ENCODE measurements at regions not wholly inside any gene's neighbourhood (a gene's known extent, or its start where the extent isn't known, plus 50 kb on each side); places are given as distances from the start of the nearest gene placed in this dataset.

DNA sequence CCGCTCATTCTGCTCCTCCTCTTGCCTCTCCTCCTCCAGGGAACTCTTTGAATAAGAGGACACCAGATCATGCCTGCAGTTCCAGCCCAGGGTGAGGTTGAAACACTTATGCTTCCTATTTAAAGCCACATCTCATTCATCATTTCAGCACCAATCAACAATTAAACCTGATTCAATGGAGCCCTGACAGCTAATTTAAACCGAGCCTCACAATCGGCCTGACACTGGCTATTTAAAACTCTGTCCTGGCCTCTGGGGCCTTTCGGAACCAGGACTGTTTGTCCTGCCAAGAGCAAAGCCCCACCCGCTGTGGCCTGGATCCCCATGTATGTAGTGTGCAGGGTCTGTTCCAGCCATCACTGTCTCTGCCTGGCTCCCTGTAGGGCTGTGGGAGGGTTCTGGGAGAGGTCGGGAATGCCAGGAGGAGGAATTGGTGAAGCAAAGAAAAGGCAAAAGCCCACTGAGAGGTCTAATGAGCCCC, 97.4 kb downstream of the MCFD2 start:
- CTCF ChIA-PET (ENCODE audit: low intra/inter-chr PET ratio, low total read pairs): no interaction called here
- no peak for TF ChIP-seq ZNF7 (CRISPR knock-in tag; IDR thresholded peaks at IDR 0.05)
- TF ChIP-seq FOXP1 (IDR thresholded peaks at IDR 0.05): no peak
- TF ChIP-seq FOXP1 (CRISPR knock-in tag; IDR thresholded peaks at IDR 0.05): no peak
- TF ChIP-seq ZNF570 (CRISPR knock-in tag; IDR thresholded peaks at IDR 0.05; ENCODE audit: borderline replicate concordance): no peak
- no peak for TF ChIP-seq LCORL (IDR thresholded peaks at IDR 0.05)
- no peak for TF ChIP-seq LCORL (CRISPR knock-in tag; IDR thresholded peaks at IDR 0.05)
- TF ChIP-seq CENPT (CRISPR knock-in tag; IDR thresholded peaks at IDR 0.05; ENCODE audit: low read depth): no peak
- no peak for TF ChIP-seq RBM22 (optimal IDR thresholded peaks at IDR 0.05; ENCODE audit: low read length)
- H3K9ac ChIP-seq (ENCODE audit: insufficient read depth, low read depth, low read length): no peak overlapping the region
- in situ Hi-C loops (cut with HindIII; ENCODE audit: extremely low pct_ligation_motif_present, low pct_unique_long_range_greater_than_20kb) (no loop called here), intact Hi-C loops (cut with micrococcal nuclease; ENCODE audit: unreplicated experiment) (no loop called here)
- H4K20me1 ChIP-seq (ENCODE audit: insufficient read depth, low read length): no peaks in the 10 kb centered on the region
- no peaks in the 10 kb centered on the region for H3K9me3 ChIP-seq (ENCODE audit: low read length)
- no peak overlapping the region for H2AFZ ChIP-seq (ENCODE audit: low read length)
- H3K27ac ChIP-seq (ENCODE audit: extremely low read length, insufficient read depth, low read length): no peak overlapping the region
- H3K27me3 ChIP-seq (ENCODE audit: control insufficient read depth in 1 of 2, insufficient read depth in 2 of 2, low read length in 2 of 2): peaks cover 0 to 15% of the 10 kb centered on the region in 2 experiments; a peak in 4 of 5 replicates
- peaks cover 10% of the 10 kb centered on the region for H3K4me1 ChIP-seq (ENCODE audit: insufficient read depth, low read length)
- H3K4me2 ChIP-seq (ENCODE audit: low read depth, low read length): no peak overlapping the region
- H3K79me2 ChIP-seq (ENCODE audit: insufficient read depth, low read length): no peaks in the 10 kb centered on the region
- FAIRE-seq: no peak
- no peak overlapping the region for H3K4me3 ChIP-seq (replicated peaks in 1 of 3; ENCODE audit: insufficient read depth in 1 of 3, low read depth in 2 of 3, low read length in 3 of 3)
- no peaks in the 10 kb centered on the region for H3K36me3 ChIP-seq (replicated peaks in 1 of 2; ENCODE audit: control insufficient read depth in 1 of 2, insufficient read depth in 2 of 2, low read length in 2 of 2)
- no TSS peak for BruUV-seq (replicated peaks)
- POLR2A ChIA-PET: no interaction called here
- no peak for DNase-seq (ENCODE audit: low spot score)
- no peak for ATAC-seq
- WGBS (ENCODE audit: low lambda C conversion rate): 35% methylated on average over 6 of the region's 6 CpGs

DNA sequence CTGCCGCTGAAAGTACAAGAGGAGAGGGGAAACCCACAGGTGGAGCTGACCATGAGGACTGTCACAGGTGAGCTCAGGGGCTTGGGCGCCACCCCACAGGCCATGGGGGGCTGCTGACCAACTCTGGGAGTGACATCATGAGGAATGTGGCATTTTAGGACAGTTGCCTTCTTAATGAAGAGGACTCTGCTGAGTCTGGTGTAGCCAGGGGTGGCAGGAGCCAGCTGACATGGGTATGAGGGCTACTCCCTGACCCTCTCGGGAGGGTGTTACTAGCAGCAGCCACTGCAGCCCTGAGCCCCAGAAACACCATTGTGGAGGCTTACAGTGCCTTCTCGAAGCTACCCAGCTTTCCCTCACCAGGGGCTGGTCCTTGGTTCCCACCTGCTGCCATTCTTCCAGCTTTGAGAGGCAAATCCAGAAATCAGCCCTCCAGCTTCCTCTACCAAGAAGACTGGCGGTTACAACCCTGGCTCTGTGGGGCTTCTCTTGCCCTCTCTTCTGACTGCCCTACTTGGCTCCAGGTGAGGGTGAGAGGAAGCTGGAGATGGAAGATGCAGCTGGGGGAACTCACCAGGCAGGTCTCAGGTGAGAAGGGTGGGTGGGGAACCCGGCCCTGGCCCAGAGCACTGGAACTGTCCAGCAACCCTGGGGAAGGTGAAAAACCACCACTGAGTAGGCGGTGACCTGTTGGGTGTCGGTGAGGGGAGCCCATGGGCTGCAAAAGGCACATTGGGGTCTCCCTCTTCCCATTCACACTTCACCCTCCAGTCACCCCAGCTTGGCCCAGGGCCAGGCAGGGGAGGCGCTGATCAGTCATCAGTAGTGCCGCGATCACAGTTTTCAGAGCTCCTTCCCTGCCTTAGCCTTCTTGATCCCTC, 98.5 kb downstream of the MCFD2 start:
- no peak for DNase-seq (ENCODE audit: low spot score)
- H2AFZ ChIP-seq (ENCODE audit: low read length): no peak overlapping the region
- H3K4me1 ChIP-seq (ENCODE audit: insufficient read depth, low read length): peaks cover 10% of the 10 kb centered on the region
- peak; percentile 27 for ATAC-seq
- WGBS (ENCODE audit: low lambda C conversion rate): 67% methylated on average over 7 of the region's 11 CpGs
- ChIA-PET CTCF (ENCODE audit: low intra/inter-chr PET ratio, low total read pairs) (no interaction called here), POLR2A (no interaction called here)
- FAIRE-seq: no peak
- no peak overlapping the region for H3K27ac ChIP-seq (ENCODE audit: extremely low read length, insufficient read depth, low read length)
- no peak overlapping the region for H3K4me3 ChIP-seq (replicated peaks in 1 of 3; ENCODE audit: insufficient read depth in 1 of 3, low read depth in 2 of 3, low read length in 3 of 3)
- no peaks in the 10 kb centered on the region for H3K79me2 ChIP-seq (ENCODE audit: insufficient read depth, low read length)
- peaks cover 0 to 10% of the 10 kb centered on the region in 2 experiments; a peak in 4 of 5 replicates for H3K27me3 ChIP-seq (ENCODE audit: control insufficient read depth in 1 of 2, insufficient read depth in 2 of 2, low read length in 2 of 2)
- no peak overlapping the region for H3K9ac ChIP-seq (ENCODE audit: insufficient read depth, low read depth, low read length)
- H3K9me3 ChIP-seq (ENCODE audit: low read length): no peaks in the 10 kb centered on the region
- BruUV-seq (replicated peaks): no TSS peak
- H3K36me3 ChIP-seq (replicated peaks in 1 of 2; ENCODE audit: control insufficient read depth in 1 of 2, insufficient read depth in 2 of 2, low read length in 2 of 2): no peaks in the 10 kb centered on the region
- intact Hi-C loops (cut with micrococcal nuclease; ENCODE audit: unreplicated experiment) (no loop called here), in situ Hi-C loops (cut with HindIII; ENCODE audit: extremely low pct_ligation_motif_present, low pct_unique_long_range_greater_than_20kb) (no loop called here)
- H3K4me2 ChIP-seq (ENCODE audit: low read depth, low read length): no peak overlapping the region
- no peak for TF ChIP-seq GATAD1 (CRISPR knock-in tag; IDR thresholded peaks at IDR 0.05)
- no peak for TF ChIP-seq SMAD1 (CRISPR knock-in tag; IDR thresholded peaks at IDR 0.05; ENCODE audit: borderline replicate concordance, low read depth)
- no peak for TF ChIP-seq THYN1 (CRISPR knock-in tag; IDR thresholded peaks at IDR 0.05; ENCODE audit: borderline replicate concordance, low read depth)
- no peak for TF ChIP-seq ZNF343 (CRISPR knock-in tag; IDR thresholded peaks at IDR 0.05)
- no peak for TF ChIP-seq GTF3A (CRISPR knock-in tag; conservative IDR thresholded peaks at IDR 0.05)
- TF ChIP-seq RFX1 (IDR thresholded peaks at IDR 0.05): no peak
- TF ChIP-seq ZNF777 (CRISPR knock-in tag; IDR thresholded peaks at IDR 0.05): no peak
- H4K20me1 ChIP-seq (ENCODE audit: insufficient read depth, low read length): no peaks in the 10 kb centered on the region

All from HepG2 (cell line).